H1 (cell line): ENCODE measurements at regions not wholly inside any gene's neighbourhood (a gene's known extent, or its start where the extent isn't known, plus 50 kb on each side); places are given as distances from the start of the nearest gene placed in this dataset.

Experiments
- BCL11A ChIP-seq, 2 experiments: IDR thresholded peaks; one replicate each; pipeline ENCODE4 v1.6.1; 2011; ENCODE audit warnings: low read depth in 2 of 2, low read length in 2 of 2, mild to moderate bottlenecking in 2 of 2
- GTF2F1 ChIP-seq: IDR thresholded peaks from 2 replicates; pipeline ENCODE4 v1.6.1; 2012; ENCODE audit warnings: low read depth, low read length, improper control_type of control experiment, borderline replicate concordance
- PHF8 ChIP-seq: fragments of 200-600 bp; sonication (generic); conservative IDR thresholded peaks from 2 replicates; pipeline ENCODE4 v1.7.1; 2012; ENCODE audit warnings: low read depth, mild to moderate bottlenecking, inconsistent platforms, low read length, moderate library complexity
- POLR2A ChIP-seq, 2 experiments: IDR thresholded peaks; 1 replicate in 1 of 2; 2 replicates in 1 of 2; pipeline ENCODE4 v1.6.1; 2011; ENCODE audit warnings: low read depth in 2 of 2, low read length in 2 of 2, mild to moderate bottlenecking in 2 of 2; ENCODE audit errors: control extremely low read depth in 1 of 2
- POLR2AphosphoS5 ChIP-seq: IDR thresholded peaks from 2 replicates; pipeline ENCODE4 v1.6.1; 2011; ENCODE audit warnings: low read depth, low read length
- RNF2 ChIP-seq: fragments of 200-900, 300-1000 bp; sonication (generic); IDR thresholded peaks from 2 replicates; pipeline ENCODE4 v1.7.1; 2016; ENCODE audit warnings: borderline replicate concordance, low read depth, mild to moderate bottlenecking, antibody characterized with exemption, low read length; ENCODE audit not compliant: poor library complexity, severe bottlenecking; ENCODE audit errors: missing control alignments
- SIRT6 ChIP-seq: IDR thresholded peaks from one replicate; pipeline ENCODE4 v1.7.1; 2012; ENCODE audit warnings: low read length, inconsistent platforms
- SP1 ChIP-seq: IDR thresholded peaks from 2 replicates; pipeline ENCODE4 v1.6.1; 2011; ENCODE audit warnings: low read depth, low read length
- SRF ChIP-seq: IDR thresholded peaks from 2 replicates; pipeline ENCODE4 v1.6.1; 2011; ENCODE audit warnings: mild to moderate bottlenecking, low read depth, low read length, moderate library complexity
- TAF1 ChIP-seq: IDR thresholded peaks from 2 replicates; pipeline ENCODE4 v1.6.1; 2011; ENCODE audit warnings: mild to moderate bottlenecking, low read depth, low read length
- TF ChIP-seq, protein P1 (sequence below), 3 experiments: IDR thresholded peaks; 1 replicate in 2 of 3; 2 replicates in 1 of 3; pipeline versions ENCODE4 v1.5.1 to v1.6.1; 2011; ENCODE audit warnings: low read length in 3 of 3, mild to moderate bottlenecking in 3 of 3, inconsistent platforms in 2 of 3, low read depth in 1 of 3, moderate library complexity in 1 of 3; ENCODE audit not compliant: insufficient read depth in 1 of 3; ENCODE audit errors: control extremely low read depth in 1 of 3
- TF ChIP-seq, protein P2 (sequence below): IDR thresholded peaks from 2 replicates; pipeline ENCODE4 v1.6.1; 2011; ENCODE audit warnings: low read depth, mild to moderate bottlenecking, low read length; ENCODE audit not compliant: insufficient read depth

DNA sequence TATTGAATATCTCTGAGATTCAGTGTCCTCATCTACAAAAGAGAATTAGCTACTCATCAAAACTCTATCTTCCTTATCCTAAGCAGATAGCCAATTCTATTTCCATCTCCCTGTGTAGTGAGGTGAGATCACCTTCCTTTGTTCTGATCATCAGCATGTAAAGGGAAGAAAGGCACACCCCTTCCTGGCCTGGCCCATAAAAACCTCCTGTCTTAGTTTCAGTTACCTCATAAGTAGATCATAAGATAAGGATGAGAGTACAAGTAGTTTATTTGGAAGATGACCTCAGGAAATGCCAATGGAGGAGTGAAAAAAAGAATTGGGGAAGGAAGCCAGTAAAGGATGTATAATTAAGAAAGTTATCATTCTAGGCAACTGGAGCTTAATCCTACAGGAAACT is 114.5 kb upstream of the GADL1 start:
- TF ChIP-seq POLR2AphosphoS5 (no peak), TAF1 (no peak), POLR2A (IDR thresholded peaks at IDR 0.05; ENCODE audit: control extremely low read depth in 1 of 2, low read depth in 2 of 2, low read length in 2 of 2) (no peak), BCL11A (IDR thresholded peaks at IDR 0.05; ENCODE audit: low read depth in 2 of 2, low read length in 2 of 2) (no peak), SIRT6 (no peak), PHF8 (no peak), SRF (no peak), SP1 (no peak), GTF2F1 (no peak), RNF2 (no peak)
- TF ChIP-seq, protein P1, sequence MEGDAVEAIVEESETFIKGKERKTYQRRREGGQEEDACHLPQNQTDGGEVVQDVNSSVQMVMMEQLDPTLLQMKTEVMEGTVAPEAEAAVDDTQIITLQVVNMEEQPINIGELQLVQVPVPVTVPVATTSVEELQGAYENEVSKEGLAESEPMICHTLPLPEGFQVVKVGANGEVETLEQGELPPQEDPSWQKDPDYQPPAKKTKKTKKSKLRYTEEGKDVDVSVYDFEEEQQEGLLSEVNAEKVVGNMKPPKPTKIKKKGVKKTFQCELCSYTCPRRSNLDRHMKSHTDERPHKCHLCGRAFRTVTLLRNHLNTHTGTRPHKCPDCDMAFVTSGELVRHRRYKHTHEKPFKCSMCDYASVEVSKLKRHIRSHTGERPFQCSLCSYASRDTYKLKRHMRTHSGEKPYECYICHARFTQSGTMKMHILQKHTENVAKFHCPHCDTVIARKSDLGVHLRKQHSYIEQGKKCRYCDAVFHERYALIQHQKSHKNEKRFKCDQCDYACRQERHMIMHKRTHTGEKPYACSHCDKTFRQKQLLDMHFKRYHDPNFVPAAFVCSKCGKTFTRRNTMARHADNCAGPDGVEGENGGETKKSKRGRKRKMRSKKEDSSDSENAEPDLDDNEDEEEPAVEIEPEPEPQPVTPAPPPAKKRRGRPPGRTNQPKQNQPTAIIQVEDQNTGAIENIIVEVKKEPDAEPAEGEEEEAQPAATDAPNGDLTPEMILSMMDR (IDR thresholded peaks at IDR 0.05; ENCODE audit: control extremely low read depth in 1 of 3, insufficient read depth in 1 of 3, low read depth in 1 of 3, low read length in 3 of 3), result no peak
- TF ChIP-seq, protein P2, sequence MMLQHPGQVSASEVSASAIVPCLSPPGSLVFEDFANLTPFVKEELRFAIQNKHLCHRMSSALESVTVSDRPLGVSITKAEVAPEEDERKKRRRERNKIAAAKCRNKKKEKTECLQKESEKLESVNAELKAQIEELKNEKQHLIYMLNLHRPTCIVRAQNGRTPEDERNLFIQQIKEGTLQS, result no peak
